Ishikawa (cell line): ENCODE measurements at regions not wholly inside any gene's neighbourhood (a gene's known extent, or its start where the extent isn't known, plus 50 kb on each side); places are given as distances from the start of the nearest gene placed in this dataset.

Source experiments
- CEBPB ChIP-seq: IDR thresholded peaks from 2 replicates; pipeline ENCODE4 v1.6.1; 2012
- CREB1 ChIP-seq: IDR thresholded peaks from 2 replicates; pipeline ENCODE4 v1.6.1; 2012; ENCODE audit warnings: low read depth
- EP300 ChIP-seq: IDR thresholded peaks from 2 replicates; pipeline ENCODE4 v1.6.1; 2012; ENCODE audit warnings: borderline replicate concordance
- RAD21 ChIP-seq: IDR thresholded peaks from 2 replicates; pipeline ENCODE4 v1.6.1; 2012; ENCODE audit warnings: low read depth
- TAF1 ChIP-seq: IDR thresholded peaks from 2 replicates; pipeline ENCODE4 v1.6.1; 2012; ENCODE audit warnings: low read depth, mild to moderate bottlenecking
- TF ChIP-seq, protein P1 (sequence below): IDR thresholded peaks from 2 replicates; pipeline ENCODE4 v1.6.1; 2012; ENCODE audit warnings: low read depth, mild to moderate bottlenecking
- TF ChIP-seq, protein P2 (sequence below): IDR thresholded peaks from 2 replicates; pipeline ENCODE4 v1.6.1; 2012
- TF ChIP-seq, protein P3 (sequence below): IDR thresholded peaks from 2 replicates; pipeline ENCODE4 v1.6.1; 2012

DNA sequence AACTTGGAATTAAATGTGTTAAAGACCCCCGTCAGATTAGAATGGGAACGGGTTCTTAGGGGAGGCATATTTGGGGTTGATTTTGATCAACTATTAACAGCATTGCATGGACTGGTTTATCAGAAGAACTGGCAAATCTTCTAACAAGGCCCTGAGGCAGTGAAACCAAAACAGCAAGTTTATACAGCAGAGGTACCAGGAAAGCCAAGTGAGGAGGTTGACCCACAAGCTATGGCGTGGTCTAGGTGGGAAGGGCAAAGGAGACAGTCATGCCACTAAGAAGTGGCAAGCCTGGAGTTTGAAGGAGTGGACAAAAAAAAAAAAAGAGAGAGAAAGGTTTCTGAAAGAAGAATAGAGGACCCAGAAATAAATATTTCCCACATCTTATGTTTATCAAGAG is 187.0 kb downstream of the MREG start:
- no peak for TF ChIP-seq RAD21
- no peak for TF ChIP-seq CEBPB
- TF ChIP-seq EP300 = no peak
- TF ChIP-seq CREB1 = no peak
- TF ChIP-seq, protein P1, sequence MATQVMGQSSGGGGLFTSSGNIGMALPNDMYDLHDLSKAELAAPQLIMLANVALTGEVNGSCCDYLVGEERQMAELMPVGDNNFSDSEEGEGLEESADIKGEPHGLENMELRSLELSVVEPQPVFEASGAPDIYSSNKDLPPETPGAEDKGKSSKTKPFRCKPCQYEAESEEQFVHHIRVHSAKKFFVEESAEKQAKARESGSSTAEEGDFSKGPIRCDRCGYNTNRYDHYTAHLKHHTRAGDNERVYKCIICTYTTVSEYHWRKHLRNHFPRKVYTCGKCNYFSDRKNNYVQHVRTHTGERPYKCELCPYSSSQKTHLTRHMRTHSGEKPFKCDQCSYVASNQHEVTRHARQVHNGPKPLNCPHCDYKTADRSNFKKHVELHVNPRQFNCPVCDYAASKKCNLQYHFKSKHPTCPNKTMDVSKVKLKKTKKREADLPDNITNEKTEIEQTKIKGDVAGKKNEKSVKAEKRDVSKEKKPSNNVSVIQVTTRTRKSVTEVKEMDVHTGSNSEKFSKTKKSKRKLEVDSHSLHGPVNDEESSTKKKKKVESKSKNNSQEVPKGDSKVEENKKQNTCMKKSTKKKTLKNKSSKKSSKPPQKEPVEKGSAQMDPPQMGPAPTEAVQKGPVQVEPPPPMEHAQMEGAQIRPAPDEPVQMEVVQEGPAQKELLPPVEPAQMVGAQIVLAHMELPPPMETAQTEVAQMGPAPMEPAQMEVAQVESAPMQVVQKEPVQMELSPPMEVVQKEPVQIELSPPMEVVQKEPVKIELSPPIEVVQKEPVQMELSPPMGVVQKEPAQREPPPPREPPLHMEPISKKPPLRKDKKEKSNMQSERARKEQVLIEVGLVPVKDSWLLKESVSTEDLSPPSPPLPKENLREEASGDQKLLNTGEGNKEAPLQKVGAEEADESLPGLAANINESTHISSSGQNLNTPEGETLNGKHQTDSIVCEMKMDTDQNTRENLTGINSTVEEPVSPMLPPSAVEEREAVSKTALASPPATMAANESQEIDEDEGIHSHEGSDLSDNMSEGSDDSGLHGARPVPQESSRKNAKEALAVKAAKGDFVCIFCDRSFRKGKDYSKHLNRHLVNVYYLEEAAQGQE = no peak
- TF ChIP-seq, protein P2, sequence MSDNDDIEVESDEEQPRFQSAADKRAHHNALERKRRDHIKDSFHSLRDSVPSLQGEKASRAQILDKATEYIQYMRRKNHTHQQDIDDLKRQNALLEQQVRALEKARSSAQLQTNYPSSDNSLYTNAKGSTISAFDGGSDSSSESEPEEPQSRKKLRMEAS = no peak
- no peak for TF ChIP-seq TAF1
- TF ChIP-seq, protein P3, sequence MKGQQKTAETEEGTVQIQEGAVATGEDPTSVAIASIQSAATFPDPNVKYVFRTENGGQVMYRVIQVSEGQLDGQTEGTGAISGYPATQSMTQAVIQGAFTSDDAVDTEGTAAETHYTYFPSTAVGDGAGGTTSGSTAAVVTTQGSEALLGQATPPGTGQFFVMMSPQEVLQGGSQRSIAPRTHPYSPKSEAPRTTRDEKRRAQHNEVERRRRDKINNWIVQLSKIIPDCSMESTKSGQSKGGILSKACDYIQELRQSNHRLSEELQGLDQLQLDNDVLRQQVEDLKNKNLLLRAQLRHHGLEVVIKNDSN = no peak
